Panc1 (cell line): ENCODE measurements at regions not wholly inside any gene's neighbourhood (a gene's known extent, or its start where the extent isn't known, plus 50 kb on each side); places are given as distances from the start of the nearest gene placed in this dataset.

Experiments used
- ATAC-seq: fragments of 200-7000 bp; cut with Tn5 transposase; 2 replicates; pipeline ENCODE4 v1.9.1; 2020; ENCODE audit warnings: mild to moderate bottlenecking, moderate library complexity
- BruUV-seq: library from RNA; stranded (reverse); fragments of 400-500 nt; replicated peaks from 2 replicates; lab custom pipeline; 2021; lab: Mats Ljungman, UMichigan
- CTCF ChIA-PET: fragments of 300-600 bp; sonication (Branson Sonifier 250); formaldehyde crosslinking; loops from one replicate; lab custom pipeline; 2022; ENCODE audit warnings: antibody characterized with exemption; lab: Charles Lee
- POLR2A ChIA-PET: fragments of 300-600 bp; sonication (Branson Sonifier 250); formaldehyde crosslinking; loops from one replicate; lab custom pipeline; 2022; ENCODE audit warnings: antibody characterized with exemption; lab: Charles Lee
- DNase-seq: peaks from one replicate; pipeline ENCODE4 v3.0.0-alpha.2; 2010; ENCODE audit warnings: low read depth, low spot score
- H3K27ac ChIP-seq: 2 replicates; pipeline ENCODE4 v1.5.1; 2011; ENCODE audit warnings: mild to moderate bottlenecking, low read length, inconsistent platforms
- H3K27me3 ChIP-seq: fragments of 200-500 bp; sonication (Bioruptor generic); 2 replicates; pipeline ENCODE4 v1.6.0; 2014; ENCODE audit warnings: low read length, inconsistent platforms; ENCODE audit not compliant: control insufficient read depth, insufficient read depth
- H3K36me3 ChIP-seq: fragments of 200-500 bp; sonication (Bioruptor generic); 2 replicates; pipeline ENCODE4 v1.5.1; 2014; ENCODE audit warnings: inconsistent platforms, mild to moderate bottlenecking, low read length, moderate library complexity; ENCODE audit not compliant: control insufficient read depth, insufficient read depth
- H3K4me1 ChIP-seq: 2 replicates; pipeline ENCODE4 v1.5.1; 2011; ENCODE audit warnings: inconsistent platforms, mild to moderate bottlenecking, low read length, moderate library complexity; ENCODE audit not compliant: control insufficient read depth, insufficient read depth
- H3K4me3 ChIP-seq, 2 experiments: 2 replicates each; pipeline ENCODE4 v1.5.1; 2011 to 2012; ENCODE audit warnings: low read depth in 2 of 2, low read length in 2 of 2, mild to moderate bottlenecking in 2 of 2, inconsistent platforms in 1 of 2, moderate library complexity in 1 of 2
- H3K9me3 ChIP-seq: fragments of 200-500 bp; sonication (Bioruptor generic); 2 replicates; pipeline ENCODE4 v1.5.1; 2014; ENCODE audit warnings: low read depth, mild to moderate bottlenecking, inconsistent platforms, low read length, moderate library complexity; ENCODE audit not compliant: control insufficient read depth, insufficient read depth
- POLR2AphosphoS5 ChIP-seq: IDR thresholded peaks from 2 replicates; pipeline ENCODE4 v1.6.1; 2012; ENCODE audit warnings: mild to moderate bottlenecking, low read depth, low read length, moderate library complexity
- SIN3A ChIP-seq: IDR thresholded peaks from 2 replicates; pipeline ENCODE4 v1.6.1; 2012; ENCODE audit warnings: low read depth, mild to moderate bottlenecking, low read length, moderate library complexity, borderline replicate concordance; ENCODE audit not compliant: insufficient read depth
- TCF7L2 ChIP-seq: IDR thresholded peaks from 2 replicates; pipeline ENCODE4 v1.6.1; 2011; ENCODE audit warnings: mild to moderate bottlenecking, low read depth, low read length, inconsistent platforms
- in situ Hi-C: cut with HindIII; loops from 2 replicates; pipeline ENCODE4 v1.10.0; 2016; ENCODE audit warnings: low sequenced_read_pairs, low pct_unique_long_range_greater_than_20kb
- intact Hi-C: fragments of 100-400 bp; cut with micrococcal nuclease; formaldehyde crosslinking; loops from one replicate; pipeline ENCODE4 v1.10.0; 2022; ENCODE audit not compliant: unreplicated experiment
- TF ChIP-seq, protein P1 (sequence below): fragments of 450-650 bp; IDR thresholded peaks from 2 replicates; pipeline ENCODE4 v1.5.1; 2017; ENCODE audit warnings: mild to moderate bottlenecking
- TF ChIP-seq, protein P2 (sequence below), 2 experiments: IDR thresholded peaks; 2 replicates each; pipeline ENCODE4 v1.6.1; 2011 to 2012; ENCODE audit warnings: low read depth in 2 of 2, control low read depth in 1 of 2, low read length in 1 of 2, mild to moderate bottlenecking in 1 of 2, moderate library complexity in 1 of 2; ENCODE audit not compliant: insufficient read depth in 1 of 2

DNA sequence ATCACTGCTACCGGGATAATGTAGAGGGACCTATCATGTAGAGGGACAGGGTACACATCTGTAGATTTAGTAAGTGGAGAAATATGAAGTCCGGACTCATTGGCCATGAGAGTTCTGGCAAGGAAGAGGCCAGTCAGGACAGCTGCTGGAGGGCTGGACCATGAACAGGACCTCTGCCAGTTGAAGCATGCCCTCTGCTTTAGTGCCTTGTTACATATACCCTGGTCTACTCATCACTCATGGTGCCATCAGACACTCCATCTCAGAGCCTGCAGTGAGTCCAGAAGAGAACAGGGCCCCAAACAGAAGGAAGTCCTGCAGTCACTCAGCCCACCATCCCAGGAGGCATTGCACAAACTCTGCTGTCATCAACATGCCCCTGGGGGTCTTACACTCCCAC is 54.7 kb upstream of the CA12 start:
- Histone ChIP-seq H3K27me3 (no peaks in the 10 kb centered on the region), H3K9me3 (no peaks in the 10 kb centered on the region), H3K4me3 (no peak overlapping the region), H3K27ac (no peak overlapping the region), H3K36me3 (no peaks in the 10 kb centered on the region), H3K4me1 (no peaks in the 10 kb centered on the region)
- TF ChIP-seq SIN3A: no peak
- TF ChIP-seq POLR2AphosphoS5: no peak
- TF ChIP-seq TCF7L2: no peak
- TF ChIP-seq, protein P1, sequence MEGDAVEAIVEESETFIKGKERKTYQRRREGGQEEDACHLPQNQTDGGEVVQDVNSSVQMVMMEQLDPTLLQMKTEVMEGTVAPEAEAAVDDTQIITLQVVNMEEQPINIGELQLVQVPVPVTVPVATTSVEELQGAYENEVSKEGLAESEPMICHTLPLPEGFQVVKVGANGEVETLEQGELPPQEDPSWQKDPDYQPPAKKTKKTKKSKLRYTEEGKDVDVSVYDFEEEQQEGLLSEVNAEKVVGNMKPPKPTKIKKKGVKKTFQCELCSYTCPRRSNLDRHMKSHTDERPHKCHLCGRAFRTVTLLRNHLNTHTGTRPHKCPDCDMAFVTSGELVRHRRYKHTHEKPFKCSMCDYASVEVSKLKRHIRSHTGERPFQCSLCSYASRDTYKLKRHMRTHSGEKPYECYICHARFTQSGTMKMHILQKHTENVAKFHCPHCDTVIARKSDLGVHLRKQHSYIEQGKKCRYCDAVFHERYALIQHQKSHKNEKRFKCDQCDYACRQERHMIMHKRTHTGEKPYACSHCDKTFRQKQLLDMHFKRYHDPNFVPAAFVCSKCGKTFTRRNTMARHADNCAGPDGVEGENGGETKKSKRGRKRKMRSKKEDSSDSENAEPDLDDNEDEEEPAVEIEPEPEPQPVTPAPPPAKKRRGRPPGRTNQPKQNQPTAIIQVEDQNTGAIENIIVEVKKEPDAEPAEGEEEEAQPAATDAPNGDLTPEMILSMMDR: no peak
- TF ChIP-seq, protein P2, sequence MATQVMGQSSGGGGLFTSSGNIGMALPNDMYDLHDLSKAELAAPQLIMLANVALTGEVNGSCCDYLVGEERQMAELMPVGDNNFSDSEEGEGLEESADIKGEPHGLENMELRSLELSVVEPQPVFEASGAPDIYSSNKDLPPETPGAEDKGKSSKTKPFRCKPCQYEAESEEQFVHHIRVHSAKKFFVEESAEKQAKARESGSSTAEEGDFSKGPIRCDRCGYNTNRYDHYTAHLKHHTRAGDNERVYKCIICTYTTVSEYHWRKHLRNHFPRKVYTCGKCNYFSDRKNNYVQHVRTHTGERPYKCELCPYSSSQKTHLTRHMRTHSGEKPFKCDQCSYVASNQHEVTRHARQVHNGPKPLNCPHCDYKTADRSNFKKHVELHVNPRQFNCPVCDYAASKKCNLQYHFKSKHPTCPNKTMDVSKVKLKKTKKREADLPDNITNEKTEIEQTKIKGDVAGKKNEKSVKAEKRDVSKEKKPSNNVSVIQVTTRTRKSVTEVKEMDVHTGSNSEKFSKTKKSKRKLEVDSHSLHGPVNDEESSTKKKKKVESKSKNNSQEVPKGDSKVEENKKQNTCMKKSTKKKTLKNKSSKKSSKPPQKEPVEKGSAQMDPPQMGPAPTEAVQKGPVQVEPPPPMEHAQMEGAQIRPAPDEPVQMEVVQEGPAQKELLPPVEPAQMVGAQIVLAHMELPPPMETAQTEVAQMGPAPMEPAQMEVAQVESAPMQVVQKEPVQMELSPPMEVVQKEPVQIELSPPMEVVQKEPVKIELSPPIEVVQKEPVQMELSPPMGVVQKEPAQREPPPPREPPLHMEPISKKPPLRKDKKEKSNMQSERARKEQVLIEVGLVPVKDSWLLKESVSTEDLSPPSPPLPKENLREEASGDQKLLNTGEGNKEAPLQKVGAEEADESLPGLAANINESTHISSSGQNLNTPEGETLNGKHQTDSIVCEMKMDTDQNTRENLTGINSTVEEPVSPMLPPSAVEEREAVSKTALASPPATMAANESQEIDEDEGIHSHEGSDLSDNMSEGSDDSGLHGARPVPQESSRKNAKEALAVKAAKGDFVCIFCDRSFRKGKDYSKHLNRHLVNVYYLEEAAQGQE (IDR thresholded peaks at IDR 0.05; ENCODE audit: insufficient read depth in 1 of 2, low read depth in 2 of 2, low read length in 1 of 2): no peak
- intact Hi-C loops (no loop called here), in situ Hi-C loops (no loop called here)
- DNase-seq: no peak
- ATAC-seq: 0 out of 2 replicates have a peak, but pooled peaks have one; percentile 20
- BruUV-seq: no TSS peak
- POLR2A ChIA-PET: no interaction called here
- CTCF ChIA-PET: interaction anchor here (0.5 kb wide), 1 partner anchor 392 kb away, joined by 5 read pairs; no protein-coding TSS in a partner anchor

DNA sequence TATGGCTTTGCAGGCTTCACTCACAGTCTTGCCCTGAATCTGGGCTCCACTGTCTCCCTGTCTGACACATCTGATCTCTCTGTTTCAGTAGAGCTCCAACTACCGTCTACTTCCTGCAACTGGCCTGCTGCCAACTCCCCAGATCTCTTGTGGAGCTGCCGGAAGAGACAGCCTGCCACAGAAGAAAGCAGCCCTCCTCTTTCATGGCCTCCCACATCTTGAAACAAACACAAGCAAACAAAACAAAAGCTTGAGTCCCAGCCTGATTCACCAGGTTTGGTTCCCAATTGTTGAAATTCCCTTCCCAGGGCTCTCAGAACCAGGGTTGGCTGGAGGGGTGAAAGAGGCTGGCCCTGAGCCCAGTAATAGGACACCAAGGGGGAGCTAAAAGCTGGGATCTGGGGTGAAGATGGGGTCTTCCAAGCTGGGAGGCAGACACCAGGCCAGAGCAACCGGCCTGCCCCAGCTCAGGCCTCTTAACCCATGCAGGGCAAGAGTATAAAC is 55.3 kb upstream of the CA12 start:
- in situ Hi-C loops: no loop called here
- no TSS peak for BruUV-seq
- TF ChIP-seq, protein P1: no peak
- no peak for TF ChIP-seq TCF7L2
- no peak for TF ChIP-seq POLR2AphosphoS5
- TF ChIP-seq, protein P2 (IDR thresholded peaks at IDR 0.05; ENCODE audit: insufficient read depth in 1 of 2, low read depth in 2 of 2, low read length in 1 of 2): no peak
- TF ChIP-seq SIN3A: no peak
- H3K27ac ChIP-seq: no peak overlapping the region
- ATAC-seq (peak; percentile 44; the same call in 1 of the 2 replicates), DNase-seq (no peak)
- ChIA-PET CTCF (interaction anchor here (0.5 to 1.1 kb wide), 2 partner anchors 8 to 393 kb away, joined by 3 to 5 read pairs; no protein-coding TSS in a partner anchor), POLR2A (no interaction called here)
- H3K9me3 ChIP-seq: no peaks in the 10 kb centered on the region
- H3K27me3 ChIP-seq: no peaks in the 10 kb centered on the region
- H3K4me3 ChIP-seq: no peak overlapping the region
- intact Hi-C loops: no loop called here
- H3K4me1 ChIP-seq: no peaks in the 10 kb centered on the region
- no peaks in the 10 kb centered on the region for H3K36me3 ChIP-seq
